ENCODE measurements at regions not wholly inside any gene's neighbourhood (a gene's known extent, or its start where the extent isn't known, plus 50 kb on each side); places are given as distances from the start of the nearest gene placed in this dataset.

DNA sequence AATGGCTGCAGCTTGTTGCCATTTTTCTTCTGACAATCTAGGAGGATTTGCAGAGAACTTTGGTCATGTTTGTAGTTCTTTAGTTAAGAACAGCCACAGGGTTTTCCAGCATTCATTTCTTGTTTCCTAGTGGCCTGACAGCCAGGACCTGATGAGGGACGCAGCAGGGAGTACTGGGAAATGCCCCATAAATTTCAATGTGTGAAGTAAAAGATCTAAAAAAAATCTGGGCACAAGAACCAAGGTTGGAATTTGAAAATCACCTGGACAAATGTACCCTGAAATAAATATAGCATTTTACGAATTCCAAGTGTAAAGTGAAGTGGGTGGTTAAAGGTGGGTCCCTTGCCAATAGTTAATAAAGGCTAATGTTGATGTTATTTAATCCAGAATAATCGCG is 195.0 kb downstream of the ZIC1 start:
- Histone ChIP-seq H3K27ac (ENCODE audit: low read depth in 1 of 2, low read length in 2 of 2) (no peak overlapping the region), H3K36me3 (ENCODE audit: insufficient read depth, low read length) (no peaks in the 10 kb centered on the region), H3K27me3 (ENCODE audit: control insufficient read depth in 1 of 2, insufficient read depth in 2 of 2, low read length in 2 of 2) (no peaks in the 10 kb centered on the region), H3K9me3 (ENCODE audit: control insufficient read depth in 1 of 2, insufficient read depth in 1 of 2, low read length in 2 of 2) (peaks cover 0 to 19% of the 10 kb centered on the region in 2 experiments), H3K4me1 (ENCODE audit: insufficient read depth, low read length) (no peaks in the 10 kb centered on the region), H3K4me3 (ENCODE audit: low read length) (no peak overlapping the region)
- H3K27me3 Mint-ChIP-seq = no peaks in the 10 kb centered on the region
- no peaks in the 10 kb centered on the region for H3K4me1 Mint-ChIP-seq (ENCODE audit: low read depth)
- ChIA-PET CTCF (no interaction called here), POLR2A (no interaction called here)
- peaks cover 14% of the 10 kb centered on the region for H3K9me3 Mint-ChIP-seq
- no peak for TF ChIP-seq CTCF (IDR thresholded peaks at IDR 0.05)
- H3K27ac Mint-ChIP-seq = no peak overlapping the region
- no peak for DNase-seq
- H3K4me3 Mint-ChIP-seq = no peak overlapping the region
- ATAC-seq (ENCODE audit: poor library complexity) = no peak
- intact Hi-C loops (cut with DNase I, micrococcal nuclease) = no loop called here
- no peaks in the 10 kb centered on the region for H3K36me3 Mint-ChIP-seq (ENCODE audit: low read depth)

GRCh38 chr3:147613725-147614124 is 204.6 kb downstream of the ZIC1 start:
- H3K9me3 ChIP-seq (ENCODE audit: control insufficient read depth in 1 of 2, insufficient read depth in 1 of 2, low read length in 2 of 2) = no peaks in the 10 kb centered on the region
- no peaks in the 10 kb centered on the region for H3K27me3 ChIP-seq (ENCODE audit: control insufficient read depth in 1 of 2, insufficient read depth in 2 of 2, low read length in 2 of 2)
- H3K4me1 Mint-ChIP-seq (ENCODE audit: low read depth) = no peaks in the 10 kb centered on the region
- H3K36me3 Mint-ChIP-seq (ENCODE audit: low read depth) = no peaks in the 10 kb centered on the region
- no peak for DNase-seq
- H3K36me3 ChIP-seq (ENCODE audit: insufficient read depth, low read length) = no peaks in the 10 kb centered on the region
- ChIA-PET CTCF (no interaction called here), POLR2A (no interaction called here)
- ATAC-seq (ENCODE audit: poor library complexity) = no peak
- H3K4me3 ChIP-seq (ENCODE audit: low read length) = no peak overlapping the region
- no peak for TF ChIP-seq CTCF (IDR thresholded peaks at IDR 0.05)
- H3K9me3 Mint-ChIP-seq = peaks cover 6% of the 10 kb centered on the region
- no peak overlapping the region for H3K27ac Mint-ChIP-seq
- no peak overlapping the region for H3K4me3 Mint-ChIP-seq
- no peaks in the 10 kb centered on the region for H3K27me3 Mint-ChIP-seq
- no peak overlapping the region for H3K27ac ChIP-seq (ENCODE audit: low read depth in 1 of 2, low read length in 2 of 2)
- H3K4me1 ChIP-seq (ENCODE audit: insufficient read depth, low read length) = no peaks in the 10 kb centered on the region
- intact Hi-C loops (cut with DNase I, micrococcal nuclease) = no loop called here

- no peaks in the 10 kb centered on the region for H3K27me3 ChIP-seq (ENCODE audit: control insufficient read depth in 1 of 2, insufficient read depth in 2 of 2, low read length in 2 of 2)
- ATAC-seq (ENCODE audit: poor library complexity) = no peak
- H3K4me1 ChIP-seq (ENCODE audit: insufficient read depth, low read length) = no peaks in the 10 kb centered on the region
- DNase-seq = no peak
- CTCF ChIA-PET = no interaction called here
- Mint-ChIP-seq H3K9me3 (peaks cover 6% of the 10 kb centered on the region), H3K27me3 (no peaks in the 10 kb centered on the region), H3K4me3 (no peak overlapping the region), H3K36me3 (ENCODE audit: low read depth) (no peaks in the 10 kb centered on the region), H3K27ac (no peak overlapping the region), H3K4me1 (ENCODE audit: low read depth) (no peaks in the 10 kb centered on the region)
- H3K36me3 ChIP-seq (ENCODE audit: insufficient read depth, low read length) = no peaks in the 10 kb centered on the region
- intact Hi-C loops (cut with DNase I, micrococcal nuclease) = no loop called here
- no peaks in the 10 kb centered on the region for H3K9me3 ChIP-seq (ENCODE audit: control insufficient read depth in 1 of 2, insufficient read depth in 1 of 2, low read length in 2 of 2)
- TF ChIP-seq CTCF (IDR thresholded peaks at IDR 0.05) = no peak
- POLR2A ChIA-PET = no interaction called here
- no peak overlapping the region for H3K4me3 ChIP-seq (ENCODE audit: low read length)
- no peak overlapping the region for H3K27ac ChIP-seq (ENCODE audit: low read depth in 1 of 2, low read length in 2 of 2)
These were observed 205.0 kb downstream of the ZIC1 start for GRCh38 chr3:147614210-147614609.

Measured in CD4-positive, alpha-beta T cell (primary cell).